Skeletal muscle tissue (tissue), 3 donors: ENCODE measurements at regions not wholly inside any gene's neighbourhood (a gene's known extent, or its start where the extent isn't known, plus 50 kb on each side); places are given as distances from the start of the nearest gene placed in this dataset.
"Not testable (repeated sequence)": the region's sequence is repeated elsewhere in the genome, so short reads cannot be mapped to it uniquely, and the experiment has no call there.

Source experiments
- H3K27ac ChIP-seq: one replicate; pipeline ENCODE4 v1.7.0; 2013; ENCODE audit warnings: mild to moderate bottlenecking, low read depth, low read length, inconsistent platforms
- H3K27me3 ChIP-seq, 3 donors: one replicate each; pipeline ENCODE4 v1.7.0; 2013; ENCODE audit warnings: low read length in 3 of 3; ENCODE audit not compliant: control insufficient read depth in 3 of 3, insufficient read depth in 3 of 3
- H3K36me3 ChIP-seq, 3 donors: one replicate each; pipeline ENCODE4 v1.7.0; 2013; ENCODE audit warnings: low read length in 3 of 3; ENCODE audit not compliant: control insufficient read depth in 3 of 3, insufficient read depth in 3 of 3
- H3K4me1 ChIP-seq, 3 donors: one replicate each; pipeline ENCODE4 v1.7.0; 2013; ENCODE audit warnings: low read length in 3 of 3, mild to moderate bottlenecking in 3 of 3; ENCODE audit not compliant: control insufficient read depth in 3 of 3, insufficient read depth in 3 of 3
- H3K4me3 ChIP-seq, 3 donors: one replicate each; pipeline ENCODE4 v1.7.0; 2013; ENCODE audit warnings: low read length in 3 of 3
- H3K9ac ChIP-seq, 3 donors: one replicate each; pipeline ENCODE4 v1.7.0; 2013; ENCODE audit warnings: low read length in 3 of 3, mild to moderate bottlenecking in 3 of 3, moderate library complexity in 2 of 3, low read depth in 1 of 3
- H3K9me3 ChIP-seq, 3 donors: one replicate each; pipeline ENCODE4 v1.7.0; 2013; ENCODE audit warnings: low read length in 3 of 3; ENCODE audit not compliant: control insufficient read depth in 3 of 3
- donor health status: Osteomylitis.

DNA sequence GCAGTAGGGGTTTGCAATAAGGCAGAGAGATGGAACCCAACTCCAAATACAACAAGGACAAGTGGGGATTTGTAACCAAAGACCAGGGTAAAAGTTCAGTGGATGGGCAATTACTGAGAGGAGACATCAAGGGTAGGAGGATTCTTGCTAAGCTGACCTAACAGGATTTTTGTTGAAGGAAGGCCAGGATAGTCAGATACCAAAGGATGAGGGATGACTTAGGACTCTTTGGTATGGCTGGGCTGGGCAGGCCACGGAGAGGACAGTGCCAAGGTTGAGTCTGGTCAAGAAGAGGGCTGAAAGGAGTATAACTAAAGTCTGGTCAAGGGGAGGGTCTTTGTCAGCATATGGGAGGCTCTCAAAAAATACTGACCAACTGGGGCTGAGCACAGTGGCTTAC is 85.3 kb upstream of the UBE2E2 start:
- Histone ChIP-seq H3K9me3 (no peaks in the 10 kb centered on the region), H3K9ac (no peak overlapping the region)

DNA sequence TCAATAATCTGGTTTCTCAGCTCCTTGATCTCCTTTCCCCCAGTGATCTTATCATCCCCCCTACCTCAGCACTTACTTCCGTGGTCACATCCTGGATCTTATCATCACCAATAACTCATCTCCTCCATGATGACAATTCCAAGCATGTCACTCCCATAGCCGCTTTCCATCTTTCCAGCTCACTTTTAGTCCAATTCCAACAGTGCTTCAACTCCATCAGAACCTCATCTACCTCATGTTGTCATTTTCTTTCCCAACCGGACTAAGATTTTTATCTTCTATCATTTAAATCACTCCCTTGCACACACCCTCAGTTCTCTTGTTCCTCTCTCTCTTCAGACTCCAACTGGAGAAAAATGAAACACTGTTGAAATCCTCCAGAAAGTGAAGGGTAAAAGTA is 75.9 kb upstream of the UBE2E2 start:
- H3K4me3 ChIP-seq: no peak overlapping the region
- peaks cover 0 to 12% (median 2%) of the 10 kb centered on the region in 3 donors for H3K4me1 ChIP-seq
- H3K9ac ChIP-seq: no peak overlapping the region
- no peaks in the 10 kb centered on the region for H3K27me3 ChIP-seq
- H3K36me3 ChIP-seq: no peaks in the 10 kb centered on the region
- no peaks in the 10 kb centered on the region for H3K9me3 ChIP-seq
- no peak overlapping the region for H3K27ac ChIP-seq

More for the DNA sequence above, 85.3 kb upstream of the UBE2E2 start:
- no peaks in the 10 kb centered on the region for H3K36me3 ChIP-seq
- no peak overlapping the region for H3K27ac ChIP-seq
- no peak overlapping the region for H3K4me3 ChIP-seq
- no peaks in the 10 kb centered on the region for H3K27me3 ChIP-seq
- H3K4me1 ChIP-seq: peaks cover 0 to 6% (median 0%) of the 10 kb centered on the region in 3 donors

DNA sequence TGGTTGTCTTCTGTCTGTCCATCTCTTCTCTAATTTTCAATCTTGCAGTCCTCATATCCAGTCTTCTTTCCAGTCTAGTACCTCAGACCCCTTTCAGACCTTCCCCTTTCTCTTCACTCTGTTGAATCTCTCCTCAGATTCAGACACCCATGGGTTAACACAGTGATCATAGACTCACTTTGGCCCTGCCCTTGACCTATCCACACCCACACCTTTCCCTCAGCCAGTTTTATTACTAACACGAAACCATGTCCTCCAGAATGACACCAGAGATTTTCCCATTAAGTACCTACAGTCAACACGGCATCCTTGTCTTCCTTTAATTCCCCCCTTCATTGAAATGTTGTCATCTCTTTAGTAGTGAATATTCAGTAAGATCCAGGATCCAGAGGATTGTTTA is 74.5 kb upstream of the UBE2E2 start:
- Histone ChIP-seq H3K9me3 (no peaks in the 10 kb centered on the region), H3K27me3 (no peaks in the 10 kb centered on the region), H3K36me3 (no peaks in the 10 kb centered on the region), H3K4me3 (peak overlapping the region; percentile 4 to 67 (median 52)), H3K27ac (peak overlapping the region; percentile 79), H3K9ac (peak overlapping the region in 2 of 3 donors; percentile 33 to 66), H3K4me1 (peaks cover 0 to 12% (median 2%) of the 10 kb centered on the region in 3 donors)

DNA sequence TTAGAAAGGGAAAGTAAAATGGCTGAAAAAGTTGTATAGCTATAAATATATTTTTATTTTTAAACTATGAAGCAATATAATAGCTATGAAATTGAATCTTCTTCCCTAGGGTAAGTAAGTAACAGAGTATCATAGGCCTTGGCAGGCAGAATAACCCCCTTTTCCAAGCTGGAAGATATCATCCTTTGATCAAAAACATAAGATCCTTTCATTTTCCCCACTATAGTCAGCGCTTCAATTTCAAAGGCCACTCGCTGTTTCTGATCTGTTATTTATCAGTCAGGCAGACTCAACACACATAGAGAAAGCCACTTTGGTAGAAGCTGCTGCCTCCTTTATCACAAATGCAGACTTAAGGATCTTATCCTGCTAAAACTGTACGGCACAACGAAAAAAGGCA is 74.0 kb upstream of the UBE2E2 start:
- peak overlapping the region in 1 of 3 donors; percentile 66 for H3K9ac ChIP-seq
- no peaks in the 10 kb centered on the region for H3K9me3 ChIP-seq
- H3K27ac ChIP-seq: peak overlapping the region; percentile 79
- H3K4me3 ChIP-seq: peak overlapping the region; percentile 4 to 67 (median 52)
- no peaks in the 10 kb centered on the region for H3K36me3 ChIP-seq
- H3K4me1 ChIP-seq: peaks cover 0 to 12% (median 2%) of the 10 kb centered on the region in 3 donors
- H3K27me3 ChIP-seq: no peaks in the 10 kb centered on the region

DNA sequence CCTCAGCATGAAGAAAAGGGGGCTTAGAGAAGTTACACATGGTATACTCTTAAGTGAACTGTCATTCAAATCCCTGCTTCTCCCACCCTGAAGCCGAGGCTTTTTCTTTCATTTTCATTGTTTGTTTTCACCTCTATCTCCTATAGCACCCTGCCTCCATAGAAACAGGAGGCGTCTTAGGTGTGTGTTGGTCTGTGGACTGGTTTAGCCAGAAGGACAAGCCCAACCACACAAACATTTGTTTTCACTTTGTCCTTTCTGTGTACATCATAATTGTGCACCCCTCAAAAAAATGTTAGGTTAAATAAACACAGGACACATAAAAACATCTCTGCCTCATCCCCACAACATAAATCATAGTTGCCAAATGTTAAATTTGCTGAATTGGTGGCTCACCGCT is 73.3 kb upstream of the UBE2E2 start:
- H3K4me3 ChIP-seq: peak overlapping the region in 1 of 3 donors; percentile 67
- H3K9ac ChIP-seq: no peak overlapping the region
- H3K4me1 ChIP-seq: peaks cover 0 to 12% (median 2%) of the 10 kb centered on the region in 3 donors
- no peaks in the 10 kb centered on the region for H3K27me3 ChIP-seq
- peak overlapping the region; percentile 79 for H3K27ac ChIP-seq
- no peaks in the 10 kb centered on the region for H3K9me3 ChIP-seq
- H3K36me3 ChIP-seq: no peaks in the 10 kb centered on the region

DNA sequence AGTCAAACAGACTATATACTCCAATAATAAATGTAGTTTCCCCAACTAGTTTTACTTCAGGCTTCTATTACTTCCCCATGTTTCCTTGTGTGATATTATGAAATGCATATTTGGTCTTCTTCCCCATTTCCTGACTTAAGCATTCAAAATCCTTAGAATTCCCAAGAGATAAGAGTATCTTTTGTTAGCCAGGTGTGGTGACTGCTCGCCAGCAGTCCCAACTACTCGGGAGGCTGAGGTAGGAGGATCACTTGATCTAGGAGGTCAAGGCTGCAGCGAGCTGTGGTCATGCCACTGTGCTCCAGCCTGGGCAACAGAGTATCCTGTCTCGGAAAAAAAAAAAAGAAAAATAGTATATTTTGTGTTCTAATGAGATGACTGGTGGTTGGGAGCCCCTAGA is 72.7 kb upstream of the UBE2E2 start:
- Histone ChIP-seq H3K9ac (no peak overlapping the region), H3K27me3 (no peaks in the 10 kb centered on the region), H3K36me3 (no peaks in the 10 kb centered on the region), H3K9me3 (no peaks in the 10 kb centered on the region), H3K4me3 (no peak overlapping the region), H3K27ac (no peak overlapping the region), H3K4me1 (peaks cover 0 to 12% (median 2%) of the 10 kb centered on the region in 3 donors)

DNA sequence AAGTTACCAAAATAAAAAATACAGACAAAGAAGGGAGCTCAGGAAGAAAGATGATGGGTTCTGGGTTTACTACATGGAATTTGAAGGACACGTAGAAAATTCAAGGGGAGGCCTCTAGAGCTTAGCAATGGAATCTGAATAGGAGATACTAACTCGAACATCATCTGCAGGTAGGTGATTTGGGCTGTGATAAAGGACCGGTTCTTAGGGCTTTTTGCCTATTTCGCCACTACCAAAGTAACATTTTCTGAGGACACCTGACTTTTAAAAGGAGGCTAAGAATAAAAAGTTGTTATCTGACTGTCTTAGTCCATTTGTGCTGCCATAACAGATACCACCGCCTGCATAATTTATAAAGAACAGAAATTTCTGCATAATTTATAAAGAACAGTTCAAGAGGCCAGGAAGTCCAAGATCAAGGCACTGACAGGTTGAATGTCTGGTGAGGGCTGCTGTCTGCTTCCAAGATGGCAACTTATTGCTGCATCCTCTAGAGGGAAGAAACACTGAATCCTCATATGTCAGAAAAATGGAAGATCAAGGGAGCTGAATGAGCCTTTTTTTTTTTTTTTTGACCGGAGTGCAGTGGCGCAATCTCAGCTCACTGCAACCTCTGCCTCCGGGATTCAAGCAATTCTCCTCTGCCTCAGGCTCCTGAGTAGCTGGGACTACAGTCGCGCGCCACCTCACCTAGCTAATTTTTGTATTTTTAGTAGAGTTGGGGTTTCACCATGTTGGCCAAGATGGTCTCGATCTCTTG is 67.9 kb upstream of the UBE2E2 start:
- H3K9me3 ChIP-seq: no peaks in the 10 kb centered on the region
- no peak overlapping the region for H3K9ac ChIP-seq
- H3K27me3 ChIP-seq: no peaks in the 10 kb centered on the region
- H3K4me1 ChIP-seq: no peaks in the 10 kb centered on the region
- no peaks in the 10 kb centered on the region for H3K36me3 ChIP-seq
- H3K4me3 ChIP-seq: no peak overlapping the region
- no peak overlapping the region for H3K27ac ChIP-seq

DNA sequence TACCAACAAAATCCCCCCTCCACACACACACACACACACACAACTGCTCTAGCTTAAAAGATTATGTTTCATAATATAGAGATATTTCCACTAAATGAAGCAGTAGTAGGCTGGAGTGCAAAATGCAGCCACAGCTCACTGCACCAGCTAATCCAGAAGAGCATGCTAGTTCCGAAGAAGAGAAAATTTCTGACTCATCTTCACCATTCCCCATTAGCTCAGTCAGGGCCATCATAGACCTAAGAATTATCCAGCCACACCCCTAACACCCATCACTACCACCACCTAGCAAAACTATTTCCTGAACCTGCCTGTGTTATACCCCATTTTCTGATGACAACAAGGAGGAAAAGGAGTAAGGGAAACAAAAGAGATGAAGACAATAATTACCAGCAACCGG is 67.1 kb upstream of the UBE2E2 start:
- Histone ChIP-seq H3K4me3 (no peak overlapping the region), H3K27ac (no peak overlapping the region), H3K27me3 (no peaks in the 10 kb centered on the region), H3K4me1 (no peaks in the 10 kb centered on the region), H3K9me3 (no peaks in the 10 kb centered on the region), H3K36me3 (no peaks in the 10 kb centered on the region), H3K9ac (no peak overlapping the region)

DNA sequence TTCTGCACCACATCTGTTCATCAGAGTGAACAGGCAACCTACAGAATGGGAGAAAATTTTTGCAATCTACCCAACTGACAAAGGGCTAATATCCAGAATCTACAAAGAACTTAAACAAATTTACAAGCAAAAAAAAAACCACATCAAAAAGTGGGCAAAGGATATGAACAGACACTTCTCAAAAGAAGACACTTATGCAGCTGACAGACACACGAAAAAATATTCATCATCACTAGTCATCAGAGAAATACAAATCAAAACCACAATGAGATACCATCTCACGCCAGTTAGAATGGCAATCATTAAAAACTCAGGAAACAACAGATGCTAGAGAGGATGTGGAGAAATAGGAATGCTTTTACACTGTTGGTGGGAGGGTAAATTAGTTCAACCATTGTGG is 59.1 kb upstream of the UBE2E2 start:
- H3K27me3 ChIP-seq, H3K4me3 ChIP-seq, H3K36me3 ChIP-seq, H3K27ac ChIP-seq, H3K9ac ChIP-seq, H3K9me3 ChIP-seq, H3K4me1 ChIP-seq: not testable (repeated sequence)

DNA sequence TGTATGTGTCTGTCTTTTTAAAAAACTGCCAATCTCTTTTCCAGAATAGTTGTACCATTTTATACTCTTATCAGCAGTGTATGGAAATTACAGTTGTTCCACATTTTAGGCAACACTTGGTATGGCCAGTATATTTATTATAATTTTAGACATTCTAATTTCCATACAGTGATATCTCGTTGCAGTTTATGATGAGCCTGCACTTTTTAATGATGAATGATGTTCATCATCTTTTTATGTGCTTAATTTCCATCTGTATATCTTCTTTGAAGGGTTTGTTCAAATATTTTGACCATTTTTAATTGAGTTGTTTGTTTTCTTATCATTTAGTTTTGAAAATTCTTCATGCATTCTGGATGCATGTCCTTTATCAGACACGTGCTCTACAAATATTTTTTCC is 57.0 kb upstream of the UBE2E2 start:
- Histone ChIP-seq H3K9me3 (no peaks in the 10 kb centered on the region), H3K36me3 (no peaks in the 10 kb centered on the region)

More for the DNA sequence above, 57.0 kb upstream of the UBE2E2 start:
- Histone ChIP-seq H3K4me3 (no peak overlapping the region), H3K9ac (no peak overlapping the region), H3K27ac (no peak overlapping the region), H3K27me3 (no peaks in the 10 kb centered on the region), H3K4me1 (no peaks in the 10 kb centered on the region)
